Body of pancreas (tissue), 4 donors: ENCODE measurements at regions not wholly inside any gene's neighbourhood (a gene's known extent, or its start where the extent isn't known, plus 50 kb on each side); places are given as distances from the start of the nearest gene placed in this dataset.

Experiments used
- ATAC-seq: fragments of 150-250 bp; one replicate; pipeline ENCODE4 v1.9.1; 2016
- DNase-seq, 4 donors: peaks; one replicate each; pipeline ENCODE4 v3.0.0-alpha.2; 2019
- H3K27ac ChIP-seq, 4 donors: fragments of 200-600 bp; sonication (generic); 1 replicate in 3 of 4; 2 replicates in 1 of 4; pipeline versions ENCODE4 v1.5.1 to v1.6.1; 2016 to 2019; ENCODE audit warnings: mild to moderate bottlenecking in 1 of 4, mixed read lengths in 1 of 4, moderate library complexity in 1 of 4
- H3K27me3 ChIP-seq, 2 donors: fragments of 200-600 bp; sonication (generic); one replicate each; pipeline ENCODE4 v1.6.0; 2016; ENCODE audit warnings: mild to moderate bottlenecking in 1 of 2
- H3K36me3 ChIP-seq, 2 donors: fragments of 200-600 bp; sonication (generic); replicated peaks in 1 of 2; 2 replicates each; pipeline ENCODE4 v1.5.1; 2016; ENCODE audit warnings: low read depth in 2 of 2; ENCODE audit not compliant: insufficient read depth in 1 of 2
- H3K4me1 ChIP-seq: fragments of 200-600 bp; sonication (generic); one replicate; pipeline ENCODE4 v1.6.0; 2016
- H3K4me3 ChIP-seq, 2 donors: fragments of 200-600 bp; sonication (generic); 1 replicate in 1 of 2; 2 replicates in 1 of 2; pipeline ENCODE4 v1.5.1; 2016 to 2019
- H3K9me3 ChIP-seq, 3 donors: fragments of 200-600 bp; sonication (generic); 1 replicate in 2 of 3; 2 replicates in 1 of 3; pipeline ENCODE4 v1.5.1; 2016
- CTCF ChIP-seq, 7 experiments: fragments of 450-650 bp in 4 of 7; fragments of 200-600 bp in 3 of 7; sonication (generic) in 3 of 7; IDR thresholded peaks; one replicate each; pipeline ENCODE4 v1.5.1; 2016 to 2019; ENCODE audit warnings: antibody characterized with exemption in 7 of 7
- POLR2A ChIP-seq, 3 donors: fragments of 450-650 bp; IDR thresholded peaks; one replicate each; pipeline ENCODE4 v1.6.1; 2016; ENCODE audit warnings: antibody characterized with exemption in 3 of 3, mild to moderate bottlenecking in 2 of 3
- WGBS, 2 donors: methylation state at CpG; one replicate each; pipeline ENCODE4 v1.1.5; 2017; 5-methylcytosine and 5-hydroxymethylcytosine counted together
- intact Hi-C: fragments of 100-400 bp; cut with DNase I; formaldehyde crosslinking; loops from one replicate; pipeline ENCODE4 v1.15.1; 2023

- Histone ChIP-seq H3K27ac (no peak overlapping the region), H3K27me3 (no peaks in the 10 kb centered on the region), H3K36me3 (no peaks in the 10 kb centered on the region), H3K9me3 (no peaks in the 10 kb centered on the region), H3K4me3 (no peak overlapping the region), H3K4me1 (no peaks in the 10 kb centered on the region)
- ATAC-seq (no peak), DNase-seq (no peak)
- TF ChIP-seq CTCF (IDR thresholded peaks at IDR 0.05) (no peak), POLR2A (IDR thresholded peaks at IDR 0.05) (no peak)
- WGBS, 2 donors, result 20 to 34% methylated on average over 4 of the region's 4 CpGs
- intact Hi-C loops, result no loop called here
These were observed 362.7 kb downstream of the OSTF1 start for GRCh38 chr9:75451045-75451444.

GRCh38 chr9:75451505-75451904, 363.2 kb downstream of the OSTF1 start:
- no peaks in the 10 kb centered on the region for H3K27me3 ChIP-seq
- intact Hi-C loops, result no loop called here
- DNase-seq (no peak), ATAC-seq (no peak)
- no peaks in the 10 kb centered on the region for H3K4me1 ChIP-seq
- no peak overlapping the region for H3K4me3 ChIP-seq
- no peaks in the 10 kb centered on the region for H3K9me3 ChIP-seq
- TF ChIP-seq POLR2A (IDR thresholded peaks at IDR 0.05) (no peak), CTCF (IDR thresholded peaks at IDR 0.05) (no peak)
- H3K27ac ChIP-seq, result no peak overlapping the region
- no peaks in the 10 kb centered on the region for H3K36me3 ChIP-seq

- DNase-seq, result peak in 1 of 4 donors; percentile 16
- TF ChIP-seq POLR2A (IDR thresholded peaks at IDR 0.05) (no peak), CTCF (IDR thresholded peaks at IDR 0.05) (no peak)
- H3K27ac ChIP-seq, result no peak overlapping the region
- no peaks in the 10 kb centered on the region for H3K4me1 ChIP-seq
- WGBS, 2 donors, result 61 to 72% methylated on average over 2 of the region's 2 CpGs
- H3K27me3 ChIP-seq, result no peaks in the 10 kb centered on the region
- H3K9me3 ChIP-seq, result no peaks in the 10 kb centered on the region
- no peak overlapping the region for H3K4me3 ChIP-seq
- intact Hi-C loops, result no loop called here
- no peaks in the 10 kb centered on the region for H3K36me3 ChIP-seq
- ATAC-seq, result no peak
These were observed 364.2 kb downstream of the OSTF1 start for GRCh38 chr9:75452512-75452911.

GRCh38 chr9:75454043-75454442, 365.7 kb downstream of the OSTF1 start:
- H3K36me3 ChIP-seq, result no peaks in the 10 kb centered on the region
- DNase-seq (no peak), ATAC-seq (no peak)
- H3K27me3 ChIP-seq, result no peaks in the 10 kb centered on the region
- 40 to 48% methylated on average over 1 to 2 of the region's 2 CpGs for WGBS, 2 donors
- intact Hi-C loops, result no loop called here
- no peak overlapping the region for H3K27ac ChIP-seq
- H3K4me3 ChIP-seq, result no peak overlapping the region
- no peaks in the 10 kb centered on the region for H3K9me3 ChIP-seq
- no peaks in the 10 kb centered on the region for H3K4me1 ChIP-seq
- TF ChIP-seq CTCF (IDR thresholded peaks at IDR 0.05) (no peak), POLR2A (IDR thresholded peaks at IDR 0.05) (no peak)

- no peaks in the 10 kb centered on the region for H3K9me3 ChIP-seq
- DNase-seq (no peak), ATAC-seq (no peak)
- intact Hi-C loops, result no loop called here
- no peaks in the 10 kb centered on the region for H3K27me3 ChIP-seq
- no peak overlapping the region for H3K27ac ChIP-seq
- H3K4me1 ChIP-seq, result no peaks in the 10 kb centered on the region
- H3K36me3 ChIP-seq, result no peaks in the 10 kb centered on the region
- 80 to 95% methylated on average over 2 of the region's 2 CpGs for WGBS, 2 donors
- TF ChIP-seq CTCF (IDR thresholded peaks at IDR 0.05), result no peak
- no peak for TF ChIP-seq POLR2A (IDR thresholded peaks at IDR 0.05)
- H3K4me3 ChIP-seq, result no peak overlapping the region
These were observed 366.6 kb downstream of the OSTF1 start for GRCh38 chr9:75454891-75455290.
